ENCODE measurements at regions not wholly inside any gene's neighbourhood (a gene's known extent, or its start where the extent isn't known, plus 50 kb on each side); places are given as distances from the start of the nearest gene placed in this dataset.

DNA sequence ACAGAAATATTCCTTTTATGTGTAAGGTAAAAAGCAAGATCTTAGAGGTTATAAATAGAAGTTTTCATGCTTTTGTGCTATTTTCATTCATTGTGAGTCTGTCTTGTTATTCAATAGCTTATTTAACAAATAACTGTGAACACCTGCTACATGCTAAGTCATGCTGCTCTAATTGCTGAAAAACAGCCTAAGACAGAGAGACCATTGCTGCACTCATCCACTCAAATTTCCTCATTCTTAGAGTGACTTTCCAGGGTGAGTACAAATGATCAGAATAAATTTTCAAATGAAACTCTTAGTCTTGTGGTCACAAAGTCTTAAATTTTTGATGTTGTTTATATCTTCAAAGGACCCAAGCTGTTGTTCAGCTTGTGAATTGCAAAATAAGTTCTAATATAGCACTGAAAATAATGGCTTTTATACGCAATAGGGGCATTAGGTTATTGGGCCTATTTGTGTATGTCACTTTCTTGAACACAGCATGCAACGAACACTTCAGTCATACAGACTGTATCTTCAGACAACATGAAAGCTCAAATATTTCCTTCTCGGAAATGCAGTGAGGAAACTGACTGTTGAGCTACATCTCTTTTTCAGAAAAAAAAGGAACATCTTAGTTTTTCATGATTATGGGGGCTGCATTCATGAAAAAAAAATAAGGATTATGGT is 247.9 kb upstream of the PCDH15 start:
- TF ChIP-seq CTCF (IDR thresholded peaks at IDR 0.05) (no peak), POLR2A (IDR thresholded peaks at IDR 0.05) (no peak)

All from uterus (tissue), 2 donors.